HG03108 (cell line): ENCODE measurements at regions not wholly inside any gene's neighbourhood (a gene's known extent, or its start where the extent isn't known, plus 50 kb on each side); places are given as distances from the start of the nearest gene placed in this dataset.

ENCODE experiments used
- ATAC-seq: cut with Tn5 transposase; IDR thresholded peaks from one replicate; pipeline ENCODE4 v1.9.1; 2021; ENCODE audit warnings: moderate library complexity; ENCODE audit not compliant: unreplicated experiment

DNA sequence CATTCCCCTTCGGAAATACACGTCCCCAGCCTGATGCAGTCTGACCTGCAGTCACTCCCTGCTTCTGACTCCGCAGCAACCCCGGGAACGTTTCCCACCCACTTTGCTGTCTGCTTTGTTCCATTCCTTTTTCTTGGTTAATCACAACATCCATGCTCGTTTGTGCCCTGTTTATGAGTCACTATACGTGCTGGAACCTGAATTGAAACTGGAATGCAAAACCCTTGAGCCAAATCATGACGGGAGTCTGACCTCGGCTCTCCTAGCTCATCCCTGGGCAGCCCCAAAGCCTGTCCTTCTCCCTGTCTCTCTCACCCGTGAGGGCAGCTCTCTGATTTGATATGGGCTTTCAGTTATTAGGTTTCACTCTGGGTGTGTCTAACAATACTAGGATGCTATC is 57.1 kb upstream of the RNF152 start:
- ATAC-seq, result no peak

DNA sequence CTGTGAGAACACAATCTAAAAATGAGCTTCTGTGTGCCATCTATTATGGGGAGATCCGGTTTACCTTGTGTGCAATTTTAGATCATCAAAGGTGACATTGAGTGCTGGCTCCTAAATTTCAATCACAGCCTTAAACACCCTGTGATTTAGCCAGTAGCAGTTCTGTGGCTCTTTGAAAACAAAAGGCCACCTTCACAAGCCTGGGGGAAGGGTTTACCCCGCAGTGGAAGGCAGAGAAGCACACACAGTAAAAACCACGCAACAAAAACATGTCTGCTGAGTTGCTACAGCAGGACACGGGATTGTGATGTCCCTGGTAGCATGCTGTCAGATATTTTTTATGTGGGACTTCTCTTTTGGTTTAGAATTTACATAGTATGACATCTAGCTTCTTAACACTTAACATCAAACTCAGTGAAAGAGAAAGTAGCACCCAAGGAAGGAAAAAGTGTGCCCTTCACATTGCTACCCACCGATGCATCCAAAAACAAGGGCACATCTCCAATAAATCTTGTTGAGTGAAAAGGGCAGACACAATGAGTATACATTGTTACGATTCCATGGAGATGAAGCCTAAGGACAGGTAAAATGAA is 56.1 kb upstream of the RNF152 start:
- ATAC-seq, result no peak

DNA sequence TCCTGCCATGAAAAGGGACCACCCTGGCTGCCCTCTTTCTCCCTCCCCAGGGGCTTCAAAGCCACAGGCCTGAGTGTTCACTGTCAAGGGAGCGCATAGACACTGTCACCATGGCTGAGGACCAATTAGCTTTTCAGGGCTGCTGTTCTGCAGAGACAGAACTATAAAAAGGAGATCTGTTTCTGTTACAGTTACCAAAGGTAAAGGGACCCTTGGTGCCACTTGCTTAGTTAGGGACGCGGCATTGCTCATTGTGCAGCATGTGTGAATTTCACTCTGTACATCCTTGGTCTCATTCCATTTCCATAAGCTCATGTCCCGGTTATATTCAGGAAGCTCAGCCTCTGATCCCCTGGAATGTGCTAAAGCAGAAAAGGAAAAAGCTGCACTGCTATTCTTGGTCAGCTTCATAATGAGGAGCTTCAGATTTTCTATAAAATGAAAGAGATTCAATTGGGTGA is 55.5 kb upstream of the RNF152 start:
- no peak for ATAC-seq

DNA sequence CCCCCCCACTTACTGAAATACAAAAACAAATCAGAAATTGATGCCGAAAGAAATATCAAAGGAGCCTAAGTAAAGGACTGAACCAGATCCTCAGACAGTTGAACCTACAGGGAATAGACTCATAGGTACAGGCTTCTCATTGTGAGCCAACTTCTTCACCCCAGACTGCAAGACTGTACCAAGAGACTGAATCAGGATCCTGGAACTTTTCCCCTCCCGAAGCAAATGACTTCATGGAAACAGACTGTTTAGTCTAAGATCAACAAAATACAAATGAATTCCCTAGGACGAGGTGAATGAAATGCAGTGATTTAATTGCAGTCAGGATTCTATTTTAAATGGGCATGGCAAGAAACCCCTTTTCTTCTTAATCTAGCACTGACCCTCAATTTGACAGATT is 53.6 kb upstream of the RNF152 start:
- no peak for ATAC-seq

DNA sequence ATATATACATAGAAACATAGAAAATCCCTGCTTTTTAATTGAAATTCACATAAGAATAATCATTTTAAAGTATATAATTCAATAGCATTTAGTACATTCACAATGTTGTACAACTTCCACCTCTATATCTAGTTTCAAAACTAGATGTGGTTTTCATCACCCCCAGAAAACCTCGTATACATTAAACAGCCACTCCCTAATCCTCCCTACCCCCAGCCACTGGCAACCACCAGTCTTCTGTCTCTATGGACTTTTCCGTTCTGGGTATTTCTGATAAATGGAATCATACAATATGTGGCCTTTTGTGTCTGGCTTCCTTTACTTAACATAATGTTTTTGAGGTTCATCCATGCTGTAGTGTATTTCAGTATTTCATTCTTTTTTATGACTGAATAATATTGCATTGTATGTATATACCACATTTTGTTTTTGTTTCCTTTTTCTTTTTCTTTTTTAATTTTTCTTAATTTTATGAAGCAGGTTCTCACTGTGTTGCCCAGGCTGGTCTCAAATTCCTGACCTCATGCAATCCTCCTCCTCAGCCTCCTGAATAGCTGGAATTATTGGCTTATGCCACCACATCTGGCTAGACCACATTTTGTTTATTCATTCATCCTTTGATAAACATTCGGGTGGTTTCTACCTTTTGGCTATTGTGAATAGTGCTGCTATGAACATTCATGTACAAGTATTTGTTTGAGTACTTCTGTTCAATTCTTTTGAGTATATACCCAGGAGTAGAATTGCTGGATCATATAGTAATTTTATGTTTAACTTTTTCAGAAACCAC is 50.6 kb upstream of the RNF152 start:
- ATAC-seq, result no peak
